Peyer's patch (tissue), 4 donors: ENCODE measurements at regions not wholly inside any gene's neighbourhood (a gene's known extent, or its start where the extent isn't known, plus 50 kb on each side); places are given as distances from the start of the nearest gene placed in this dataset.

Source experiments
- CTCF ChIP-seq, 6 experiments: fragments of 450-650 bp in 4 of 6; fragments of 200-600 bp in 2 of 6; sonication (generic) in 1 of 6; IDR thresholded peaks; one replicate each; pipeline ENCODE4 v1.5.1; 2017 to 2019; ENCODE audit warnings: antibody characterized with exemption in 6 of 6, mild to moderate bottlenecking in 3 of 6, moderate library complexity in 1 of 6
- POLR2A ChIP-seq, 2 donors: fragments of 450-650 bp; IDR thresholded peaks; one replicate each; pipeline ENCODE4 v1.5.1; 2017; ENCODE audit warnings: antibody characterized with exemption in 2 of 2, mild to moderate bottlenecking in 2 of 2, moderate library complexity in 2 of 2

GRCh38 chr1:37089750-37090149 is 55.4 kb upstream of the GRIK3 start:
- TF ChIP-seq CTCF (IDR thresholded peaks at IDR 0.05) (no peak), POLR2A (IDR thresholded peaks at IDR 0.05) (no peak)
